Muscle of leg (tissue), 3 donors: ENCODE measurements at regions not wholly inside any gene's neighbourhood (a gene's known extent, or its start where the extent isn't known, plus 50 kb on each side); places are given as distances from the start of the nearest gene placed in this dataset.
A peak's percentile ranks its signal among the peaks of the same experiment; 100 is the strongest.

Experiments used
- DNase-seq: peaks from one replicate; pipeline ENCODE4 v3.0.0; 2013
- H3K27ac ChIP-seq: one replicate; pipeline ENCODE4 v1.5.1; 2013; ENCODE audit warnings: mild to moderate bottlenecking, low read length, control low read depth
- H3K27me3 ChIP-seq: one replicate; pipeline ENCODE4 v1.6.1; 2013; ENCODE audit warnings: low read length; ENCODE audit not compliant: control insufficient read depth, insufficient read depth
- H3K36me3 ChIP-seq: one replicate; pipeline ENCODE4 v1.6.1; 2013; ENCODE audit warnings: low read length; ENCODE audit not compliant: control insufficient read depth, insufficient read depth
- H3K4me1 ChIP-seq: one replicate; pipeline ENCODE4 v1.6.1; 2013; ENCODE audit warnings: low read length; ENCODE audit not compliant: control insufficient read depth, insufficient read depth
- H3K4me3 ChIP-seq: one replicate; pipeline ENCODE4 v1.5.1; 2013; ENCODE audit warnings: low read length, control low read depth
- H3K9me3 ChIP-seq: replicated peaks from 2 replicates; pipeline ENCODE4 v1.6.1; 2013; ENCODE audit warnings: low read depth, low read length; ENCODE audit not compliant: control insufficient read depth
- WGBS: methylation state at CpG from one replicate; pipeline ENCODE4 v1.1.5; 2013; ENCODE audit warnings: missing lambda C conversion rate; ENCODE audit not compliant: insufficient coverage; 5-methylcytosine and 5-hydroxymethylcytosine counted together

GRCh38 chr5:81898403-81898802, 73.4 kb upstream of the ATG10 start:
- no peaks in the 10 kb centered on the region for H3K9me3 ChIP-seq
- no peaks in the 10 kb centered on the region for H3K36me3 ChIP-seq
- WGBS = no CpG with 5 or more reads among the region's 2 CpGs
- no peak overlapping the region for H3K4me3 ChIP-seq
- no peaks in the 10 kb centered on the region for H3K4me1 ChIP-seq
- DNase-seq = peak; percentile 15
- H3K27me3 ChIP-seq = no peaks in the 10 kb centered on the region
- no peak overlapping the region for H3K27ac ChIP-seq

- no peak overlapping the region for H3K27ac ChIP-seq
- H3K36me3 ChIP-seq = no peaks in the 10 kb centered on the region
- H3K9me3 ChIP-seq = no peaks in the 10 kb centered on the region
- H3K4me1 ChIP-seq = no peaks in the 10 kb centered on the region
- no peak for DNase-seq
- H3K4me3 ChIP-seq = no peak overlapping the region
- no peaks in the 10 kb centered on the region for H3K27me3 ChIP-seq
- WGBS = no CpG with 5 or more reads among the region's 1 CpG
These were observed 75.1 kb upstream of the ATG10 start for GRCh38 chr5:81896764-81897163.

DNA sequence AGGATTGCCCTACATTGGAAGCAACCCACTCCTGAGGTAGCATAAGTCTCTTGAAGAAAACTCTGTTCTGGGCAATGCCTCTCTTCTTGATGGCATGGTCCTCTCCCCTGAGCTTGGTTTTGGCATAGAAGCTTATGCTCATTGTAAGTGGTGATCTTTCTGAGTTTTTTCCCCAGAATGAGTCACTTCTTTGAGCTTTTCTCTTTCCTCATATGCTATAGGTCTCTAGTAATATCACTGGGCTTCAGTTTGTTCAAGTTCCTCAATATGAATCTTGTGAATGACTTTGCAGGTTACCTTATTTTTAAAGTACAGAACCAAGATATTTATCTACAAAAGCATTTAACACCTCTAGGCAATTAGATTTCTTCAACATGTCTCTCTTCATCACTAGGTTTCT, 76.5 kb upstream of the ATG10 start:
- Histone ChIP-seq H3K36me3 (no peaks in the 10 kb centered on the region), H3K9me3 (peaks cover 3% of the 10 kb centered on the region), H3K27me3 (no peaks in the 10 kb centered on the region), H3K4me3 (no peak overlapping the region), H3K27ac (no peak overlapping the region), H3K4me1 (no peaks in the 10 kb centered on the region)
- DNase-seq = no peak

DNA sequence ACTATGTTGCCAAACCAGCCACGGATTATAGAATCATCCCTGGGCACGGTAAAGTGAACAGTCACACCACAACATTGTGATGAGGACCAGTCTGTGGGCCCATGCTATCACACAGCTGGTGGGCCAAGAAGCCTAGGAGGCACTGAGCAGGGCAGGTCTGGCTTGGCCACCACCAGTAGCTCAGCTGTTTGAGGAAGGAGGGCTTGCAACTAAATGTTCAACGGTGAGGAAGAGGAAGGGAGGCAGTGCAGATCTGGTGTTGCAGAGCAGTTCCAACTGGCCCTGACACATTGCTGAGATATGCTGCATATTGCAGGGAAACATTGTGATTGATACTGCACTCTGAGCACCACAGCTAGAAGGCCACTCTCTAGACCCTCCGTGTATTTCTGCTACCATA, 77.9 kb upstream of the ATG10 start:
- 69% methylated on average over 3 of the region's 4 CpGs for WGBS

DNA sequence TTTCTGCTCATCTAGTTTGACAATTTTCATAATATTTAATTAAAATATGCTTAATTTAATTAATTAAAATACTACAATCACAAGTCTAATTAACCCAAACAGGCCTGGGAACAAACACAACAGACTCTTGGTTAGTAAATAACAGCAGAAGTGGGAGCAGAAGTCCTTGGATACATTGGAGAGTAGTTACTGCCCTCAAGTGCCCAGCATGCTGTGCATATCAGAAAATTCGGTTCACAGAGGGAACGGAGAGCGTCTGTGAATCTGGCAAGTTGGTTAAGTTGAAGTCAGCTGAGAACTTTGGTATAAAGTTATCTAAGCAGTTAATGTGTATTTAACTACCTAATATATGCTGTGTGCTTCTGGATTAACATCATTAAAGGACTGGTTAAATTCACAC, 87.0 kb upstream of the ATG10 start:
- Histone ChIP-seq H3K27me3 (no peaks in the 10 kb centered on the region), H3K4me3 (no peak overlapping the region), H3K4me1 (no peaks in the 10 kb centered on the region), H3K27ac (no peak overlapping the region), H3K36me3 (no peaks in the 10 kb centered on the region), H3K9me3 (no peaks in the 10 kb centered on the region)
- WGBS = 40% methylated on average over 1 of the region's 3 CpGs
- DNase-seq = peak; percentile 13

More for the DNA sequence above, 77.9 kb upstream of the ATG10 start:
- Histone ChIP-seq H3K36me3 (no peaks in the 10 kb centered on the region), H3K4me1 (no peaks in the 10 kb centered on the region), H3K9me3 (peaks cover 3% of the 10 kb centered on the region), H3K4me3 (no peak overlapping the region), H3K27me3 (no peaks in the 10 kb centered on the region), H3K27ac (no peak overlapping the region)
- no peak for DNase-seq

- Histone ChIP-seq H3K4me1 (no peaks in the 10 kb centered on the region), H3K4me3 (no peak overlapping the region), H3K9me3 (no peaks in the 10 kb centered on the region), H3K27me3 (no peaks in the 10 kb centered on the region), H3K36me3 (no peaks in the 10 kb centered on the region), H3K27ac (no peak overlapping the region)
- DNase-seq = no peak
- 93% methylated on average over 4 of the region's 5 CpGs for WGBS
These were observed 88.5 kb upstream of the ATG10 start for GRCh38 chr5:81883371-81883770.

DNA sequence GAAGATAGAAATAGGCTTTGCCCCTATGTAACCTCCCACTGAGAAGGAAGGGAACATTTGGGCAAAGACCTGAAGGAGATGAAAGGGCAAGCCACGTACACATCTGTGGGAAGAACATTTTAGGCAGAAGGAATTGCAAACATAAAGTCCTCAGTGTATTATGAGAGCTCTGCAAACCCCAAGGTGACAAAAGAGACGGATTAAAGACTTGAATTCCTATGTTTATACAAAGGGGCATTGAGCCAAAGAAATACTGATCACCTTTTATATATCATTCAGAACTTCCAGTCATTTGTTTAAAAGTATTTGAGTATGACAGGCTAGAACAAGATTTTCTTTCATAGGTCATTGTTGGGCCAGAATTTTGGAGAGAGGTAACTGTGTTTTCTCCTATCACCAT, 90.2 kb upstream of the ATG10 start:
- Histone ChIP-seq H3K9me3 (no peaks in the 10 kb centered on the region), H3K36me3 (no peaks in the 10 kb centered on the region), H3K4me3 (no peak overlapping the region), H3K27ac (no peak overlapping the region), H3K27me3 (no peaks in the 10 kb centered on the region), H3K4me1 (no peaks in the 10 kb centered on the region)
- WGBS = 71% methylated on average over 1 of the region's 2 CpGs
- no peak for DNase-seq

DNA sequence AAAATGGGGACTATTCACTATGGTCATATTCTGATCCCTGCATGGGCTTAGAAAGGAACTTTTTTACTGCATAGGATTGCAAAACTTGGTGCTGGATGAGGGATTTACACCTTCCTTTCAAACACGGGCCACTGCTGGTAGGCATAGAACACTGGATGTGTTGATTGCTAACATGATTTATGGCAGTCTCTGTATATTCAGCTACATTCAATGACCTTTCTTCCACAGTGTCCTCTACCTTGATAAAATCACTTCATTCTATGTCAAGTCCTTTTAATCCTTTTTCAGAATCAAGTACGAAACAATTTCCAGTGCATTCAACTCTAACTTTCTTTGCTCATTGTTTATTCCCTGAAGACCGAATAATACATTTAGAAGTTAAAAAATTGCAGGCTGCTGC, 91.9 kb upstream of the ATG10 start:
- no peaks in the 10 kb centered on the region for H3K9me3 ChIP-seq
- H3K27ac ChIP-seq = no peak overlapping the region
- no peak overlapping the region for H3K4me3 ChIP-seq
- H3K27me3 ChIP-seq = no peaks in the 10 kb centered on the region
- H3K4me1 ChIP-seq = no peaks in the 10 kb centered on the region
- no CpG with 5 or more reads among the region's 3 CpGs for WGBS
- DNase-seq = no peak
- no peaks in the 10 kb centered on the region for H3K36me3 ChIP-seq

DNA sequence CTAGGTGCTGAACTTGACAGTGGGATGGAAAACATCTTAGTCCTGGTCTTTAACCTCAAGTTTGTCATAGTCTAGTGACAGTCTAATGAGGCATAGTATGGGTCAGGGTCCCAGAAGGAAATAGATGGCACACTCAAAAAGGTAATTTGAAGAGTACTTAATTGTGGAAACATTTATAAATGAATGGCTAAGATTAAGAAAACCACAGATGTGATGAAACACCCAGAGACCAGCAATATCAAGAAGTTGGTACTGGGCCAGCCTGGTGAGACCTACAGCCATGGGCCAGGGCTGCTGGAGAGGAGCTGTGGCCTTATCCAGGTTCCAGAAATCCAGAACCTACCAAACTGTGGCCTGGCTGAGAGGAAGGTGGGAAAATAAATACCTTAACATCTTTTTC, 93.5 kb upstream of the ATG10 start:
- Histone ChIP-seq H3K4me1 (no peaks in the 10 kb centered on the region), H3K36me3 (no peaks in the 10 kb centered on the region), H3K27ac (no peak overlapping the region), H3K4me3 (no peak overlapping the region), H3K9me3 (no peaks in the 10 kb centered on the region), H3K27me3 (no peaks in the 10 kb centered on the region)
- no peak for DNase-seq

GRCh38 chr5:81866994-81867393, 104.8 kb upstream of the ATG10 start:
- no peak overlapping the region for H3K27ac ChIP-seq
- no peaks in the 10 kb centered on the region for H3K9me3 ChIP-seq
- no peak for DNase-seq
- no peaks in the 10 kb centered on the region for H3K27me3 ChIP-seq
- no peaks in the 10 kb centered on the region for H3K4me1 ChIP-seq
- H3K36me3 ChIP-seq = no peaks in the 10 kb centered on the region
- no peak overlapping the region for H3K4me3 ChIP-seq
- 44% methylated on average over 1 of the region's 3 CpGs for WGBS

- Histone ChIP-seq H3K4me1 (peaks cover 14% of the 10 kb centered on the region), H3K4me3 (no peak overlapping the region), H3K36me3 (no peaks in the 10 kb centered on the region), H3K27ac (no peak overlapping the region), H3K9me3 (no peaks in the 10 kb centered on the region), H3K27me3 (no peaks in the 10 kb centered on the region)
- no peak for DNase-seq
- no CpG with 5 or more reads among the region's 1 CpG for WGBS
These were observed 109.9 kb upstream of the SSBP2 start for GRCh38 chr5:81860778-81861177.
